HG02973 (cell line): ENCODE measurements at regions not wholly inside any gene's neighbourhood (a gene's known extent, or its start where the extent isn't known, plus 50 kb on each side); places are given as distances from the start of the nearest gene placed in this dataset.

Experiments used
- ATAC-seq: cut with Tn5 transposase; IDR thresholded peaks from one replicate; pipeline ENCODE4 v1.9.1; 2021; ENCODE audit warnings: moderate library complexity; ENCODE audit not compliant: unreplicated experiment

- no peak for ATAC-seq
Observed at GRCh38 chr7:116083796-116084195, 53.2 kb upstream of the TFEC start.

- no peak for ATAC-seq
Observed at GRCh38 chr7:116086547-116087045, 56.0 kb upstream of the TFEC start.

- no peak for ATAC-seq
Observed at GRCh38 chr7:116087291-116087690, 56.7 kb upstream of the TFEC start.

- no peak for ATAC-seq
Observed at GRCh38 chr7:116087984-116088383, 57.4 kb upstream of the TFEC start.

GRCh38 chr7:116089293-116089692, 58.7 kb upstream of the TFEC start:
- no peak for ATAC-seq

GRCh38 chr7:116093516-116094301, 63.1 kb upstream of the TFEC start:
- ATAC-seq = no peak

- ATAC-seq = no peak
Observed at GRCh38 chr7:116095396-116095795, 64.8 kb upstream of the TFEC start.

- ATAC-seq = no peak
Observed at GRCh38 chr7:116097365-116098009, 66.9 kb upstream of the TFEC start.

- ATAC-seq = no peak
Observed at GRCh38 chr7:116098175-116098574, 67.6 kb upstream of the TFEC start.

GRCh38 chr7:116100626-116101025, 70.1 kb upstream of the TFEC start:
- no peak for ATAC-seq

GRCh38 chr7:116101704-116102103, 71.1 kb upstream of the TFEC start:
- no peak for ATAC-seq

GRCh38 chr7:116111475-116111874, 80.9 kb upstream of the TFEC start:
- ATAC-seq = no peak

- ATAC-seq = no peak
Observed at GRCh38 chr7:116113310-116113709, 82.7 kb upstream of the TFEC start.

- ATAC-seq = no peak
Observed at GRCh38 chr7:116120839-116121238, 89.5 kb upstream of the TES start.

GRCh38 chr7:116122972-116123595, 87.3 kb upstream of the TES start:
- peak; percentile 76 for ATAC-seq

- ATAC-seq = no peak
Observed at GRCh38 chr7:116128139-116128538, 82.2 kb upstream of the TES start.

GRCh38 chr7:116135306-116135705, 75.0 kb upstream of the TES start:
- no peak for ATAC-seq

- ATAC-seq = peak; percentile 96
Observed at GRCh38 chr7:116138202-116138801, 72.0 kb upstream of the TES start.

GRCh38 chr7:116139007-116139406, 71.3 kb upstream of the TES start:
- ATAC-seq = no peak

GRCh38 chr7:116139807-116140206, 70.5 kb upstream of the TES start:
- ATAC-seq = no peak

- no peak for ATAC-seq
Observed at GRCh38 chr7:116142374-116142773, 68.0 kb upstream of the TES start.

- no peak for ATAC-seq
Observed at GRCh38 chr7:116142850-116143249, 67.5 kb upstream of the TES start.
